Neural progenitor cell (in vitro differentiated cells): ENCODE measurements at regions not wholly inside any gene's neighbourhood (a gene's known extent, or its start where the extent isn't known, plus 50 kb on each side); places are given as distances from the start of the nearest gene placed in this dataset.

Experiments used
- DNase-seq: peaks from one replicate; pipeline ENCODE4 v3.0.0-alpha.2; 2016; ENCODE audit warnings: low spot score
- H2AFZ ChIP-seq: fragments of 200-600 bp; sonication (generic); replicated peaks from 2 replicates; pipeline ENCODE4 v1.6.1; 2016; ENCODE audit warnings: antibody characterized with exemption
- H3F3A ChIP-seq: fragments of 200-600 bp; sonication (generic); 2 replicates; pipeline ENCODE4 v1.6.1; 2016; ENCODE audit warnings: antibody characterized with exemption, low read depth
- H3K27ac ChIP-seq: fragments of 200-600 bp; sonication (generic); 2 replicates; pipeline ENCODE4 v1.5.1; 2016; ENCODE audit warnings: mild to moderate bottlenecking
- H3K27me3 ChIP-seq: fragments of 200-600 bp; sonication (generic); 2 replicates; pipeline ENCODE4 v1.6.1; 2016; ENCODE audit warnings: mild to moderate bottlenecking, moderate library complexity
- H3K36me3 ChIP-seq: fragments of 200-600 bp; sonication (generic); 2 replicates; pipeline ENCODE4 v1.5.1; 2016
- H3K4me1 ChIP-seq: fragments of 200-600 bp; sonication (generic); 2 replicates; pipeline ENCODE4 v1.6.1; 2016; ENCODE audit warnings: mixed run types
- H3K4me2 ChIP-seq: fragments of 200-600 bp; sonication (generic); 2 replicates; pipeline ENCODE4 v1.6.1; 2016
- H3K4me3 ChIP-seq: fragments of 200-600 bp; sonication (generic); 2 replicates; pipeline ENCODE4 v1.5.1; 2016
- H3K79me2 ChIP-seq: fragments of 200-600 bp; sonication (generic); 2 replicates; pipeline ENCODE4 v1.6.1; 2016; ENCODE audit warnings: low read depth
- H3K9ac ChIP-seq: fragments of 200-600 bp; sonication (generic); 2 replicates; pipeline ENCODE4 v1.6.1; 2016
- H3K9me3 ChIP-seq: fragments of 200-600 bp; sonication (generic); 2 replicates; pipeline ENCODE4 v1.5.1; 2016; ENCODE audit warnings: low read depth
- H4K20me1 ChIP-seq: fragments of 200-600 bp; sonication (generic); 2 replicates; pipeline ENCODE4 v1.6.1; 2016; ENCODE audit warnings: low read depth
- H3K27ac Mint-ChIP-seq: 3 replicates; pipeline ENCODE4 v1.8.0; 2021; ENCODE audit warnings: mixed read lengths
- H3K27me3 Mint-ChIP-seq: 2 replicates; pipeline ENCODE4 v1.8.0; 2022; ENCODE audit warnings: low read depth, mild to moderate bottlenecking, inconsistent platforms, moderate library complexity, mixed read lengths; ENCODE audit not compliant: insufficient read depth
- H3K36me3 Mint-ChIP-seq: 3 replicates; pipeline ENCODE4 v1.8.0; 2021; ENCODE audit warnings: mixed read lengths
- H3K4me1 Mint-ChIP-seq: 3 replicates; pipeline ENCODE4 v1.8.0; 2021; ENCODE audit warnings: mixed read lengths
- H3K4me3 Mint-ChIP-seq: 3 replicates; pipeline ENCODE4 v1.8.0; 2021; ENCODE audit warnings: mild to moderate bottlenecking, moderate library complexity, mixed read lengths
- H3K9me3 Mint-ChIP-seq: 3 replicates; pipeline ENCODE4 v1.8.0; 2020; ENCODE audit warnings: mixed read lengths
- CTCF ChIP-seq: fragments of 200-600 bp; sonication (generic); IDR thresholded peaks from 2 replicates; pipeline ENCODE4 v1.5.1; 2017; ENCODE audit warnings: antibody characterized with exemption, mild to moderate bottlenecking
- EZH2 ChIP-seq: fragments of 200-600 bp; sonication (generic); IDR thresholded peaks from 2 replicates; pipeline ENCODE4 v1.6.1; 2017; ENCODE audit warnings: antibody characterized with exemption, mild to moderate bottlenecking, moderate library complexity
- EZH2phosphoT487 ChIP-seq: fragments of 200-600 bp; sonication (generic); IDR thresholded peaks from 2 replicates; pipeline ENCODE4 v1.6.1; 2017; ENCODE audit warnings: antibody characterized with exemption

DNA sequence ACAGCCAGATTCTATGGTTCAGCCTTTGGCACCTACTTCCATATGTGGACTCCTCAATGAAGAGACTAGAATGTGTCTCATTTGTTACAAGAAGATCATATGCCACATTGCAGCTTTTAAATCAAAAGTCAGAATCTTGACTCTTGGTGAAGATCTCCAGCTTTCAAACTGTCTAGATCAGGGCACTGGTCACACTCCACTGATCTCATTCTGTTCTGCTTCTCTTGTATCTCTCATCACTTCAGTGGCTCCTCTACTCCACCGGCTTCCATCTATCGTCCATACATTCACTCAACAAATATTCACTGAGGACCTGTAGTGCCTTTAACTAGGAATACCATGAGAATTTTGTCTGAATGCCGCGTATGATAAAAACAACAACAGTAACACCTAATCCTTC lies 203.3 kb upstream of the LPP start:
- no peaks in the 10 kb centered on the region for H3K79me2 ChIP-seq

DNA sequence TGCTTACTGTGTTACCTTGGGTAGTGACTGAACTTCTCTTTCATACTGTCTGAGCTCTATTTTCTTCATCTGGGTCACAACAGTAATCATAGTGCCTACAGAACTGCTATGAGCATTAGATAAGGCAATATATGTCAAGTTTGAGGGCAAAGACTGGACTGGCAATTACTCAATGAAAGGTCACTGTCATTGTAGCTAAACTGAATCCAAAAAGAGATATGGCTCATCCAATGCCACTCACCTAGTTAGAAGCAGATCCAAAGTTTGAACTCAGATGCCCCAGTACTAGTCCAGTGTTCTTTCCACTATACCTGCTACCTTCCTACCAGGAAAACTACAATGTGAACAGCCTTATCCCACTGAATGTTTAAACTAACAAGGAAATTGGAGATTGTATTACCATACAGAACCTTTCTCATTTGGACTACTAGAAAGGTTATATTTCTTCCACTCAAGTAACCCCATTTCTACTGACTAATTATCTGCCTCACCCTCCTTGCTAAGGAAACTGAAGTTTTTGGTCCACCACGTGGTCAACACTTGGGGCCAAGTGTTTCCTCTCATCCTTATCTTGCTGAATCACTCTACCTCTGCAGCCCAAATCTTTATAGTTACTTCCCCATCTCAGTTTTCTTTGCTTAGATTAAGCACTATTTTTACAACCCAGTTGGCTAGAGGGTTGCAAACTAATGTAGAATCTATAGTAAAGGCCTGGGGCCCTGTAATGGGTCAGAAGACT lies 202.3 kb upstream of the LPP start:
- no peak overlapping the region for H3K4me2 ChIP-seq
- TF ChIP-seq EZH2phosphoT487, result no peak
- no peak for TF ChIP-seq CTCF
- no peak for TF ChIP-seq EZH2
- H3K4me3 ChIP-seq, result no peak overlapping the region
- DNase-seq, result no peak
- Mint-ChIP-seq H3K27ac (no peak overlapping the region), H3K4me1 (no peaks in the 10 kb centered on the region), H3K36me3 (no peaks in the 10 kb centered on the region), H3K27me3 (peaks cover 4% of the 10 kb centered on the region), H3K9me3 (no peaks in the 10 kb centered on the region), H3K4me3 (no peak overlapping the region)
- H3K79me2 ChIP-seq, result no peaks in the 10 kb centered on the region
- H3K9ac ChIP-seq, result no peak overlapping the region
- no peaks in the 10 kb centered on the region for H3K9me3 ChIP-seq
- no peak overlapping the region for H2AFZ ChIP-seq
- H3K27me3 ChIP-seq, result no peaks in the 10 kb centered on the region
- no peaks in the 10 kb centered on the region for H3K4me1 ChIP-seq
- no peaks in the 10 kb centered on the region for H3F3A ChIP-seq
- no peak overlapping the region for H3K27ac ChIP-seq
- no peaks in the 10 kb centered on the region for H4K20me1 ChIP-seq
- H3K36me3 ChIP-seq, result no peaks in the 10 kb centered on the region

More for the DNA sequence above, 203.3 kb upstream of the LPP start:
- no peak overlapping the region for H3K4me2 ChIP-seq
- TF ChIP-seq EZH2, result no peak
- TF ChIP-seq EZH2phosphoT487, result no peak
- TF ChIP-seq CTCF, result no peak
- H3K4me3 ChIP-seq, result no peak overlapping the region
- DNase-seq, result no peak
- no peaks in the 10 kb centered on the region for H3F3A ChIP-seq
- no peaks in the 10 kb centered on the region for H3K4me1 Mint-ChIP-seq
- peaks cover 6% of the 10 kb centered on the region for H3K27me3 Mint-ChIP-seq
- H2AFZ ChIP-seq, result no peak overlapping the region
- H3K9me3 ChIP-seq, result no peaks in the 10 kb centered on the region
- no peaks in the 10 kb centered on the region for H3K27me3 ChIP-seq
- H3K9ac ChIP-seq, result no peak overlapping the region
- H4K20me1 ChIP-seq, result no peaks in the 10 kb centered on the region
- H3K4me1 ChIP-seq, result no peaks in the 10 kb centered on the region
- H3K4me3 Mint-ChIP-seq, result no peak overlapping the region
- no peaks in the 10 kb centered on the region for H3K36me3 Mint-ChIP-seq
- no peaks in the 10 kb centered on the region for H3K9me3 Mint-ChIP-seq
- no peaks in the 10 kb centered on the region for H3K36me3 ChIP-seq
- no peak overlapping the region for H3K27ac ChIP-seq
- no peak overlapping the region for H3K27ac Mint-ChIP-seq

DNA sequence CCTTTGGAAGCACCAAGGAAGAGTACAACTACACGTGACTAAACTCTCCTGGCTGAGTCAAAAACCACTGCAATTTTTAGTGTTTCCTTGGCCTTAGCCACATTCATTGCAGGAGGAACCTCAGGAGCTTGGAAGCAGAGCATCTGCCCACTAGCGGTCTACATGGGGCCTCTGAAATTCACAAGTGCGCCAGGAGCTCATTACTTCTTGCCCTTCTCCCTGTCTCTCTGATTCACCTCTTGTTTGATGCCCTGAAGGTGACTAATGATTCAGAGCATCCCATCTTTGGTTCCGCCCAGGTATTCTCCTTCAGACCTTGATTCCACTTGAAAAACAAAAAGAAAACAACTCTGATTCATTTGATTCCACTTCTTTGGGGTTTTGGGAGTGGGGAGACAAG lies 201.1 kb upstream of the LPP start:
- H3K4me1 Mint-ChIP-seq, result no peaks in the 10 kb centered on the region
- H3K36me3 ChIP-seq, result no peaks in the 10 kb centered on the region
- no peaks in the 10 kb centered on the region for H3K36me3 Mint-ChIP-seq
- H3K9ac ChIP-seq, result no peak overlapping the region
- no peak overlapping the region for H3K4me3 ChIP-seq
- no peaks in the 10 kb centered on the region for H3F3A ChIP-seq
- H3K4me2 ChIP-seq, result no peak overlapping the region
- no peaks in the 10 kb centered on the region for H3K9me3 Mint-ChIP-seq
- TF ChIP-seq CTCF (no peak), EZH2 (no peak), EZH2phosphoT487 (no peak)
- no peaks in the 10 kb centered on the region for H3K27me3 ChIP-seq
- H3K27ac Mint-ChIP-seq, result no peak overlapping the region
- no peak overlapping the region for H3K27ac ChIP-seq
- H3K9me3 ChIP-seq, result no peaks in the 10 kb centered on the region
- H4K20me1 ChIP-seq, result no peaks in the 10 kb centered on the region
- no peaks in the 10 kb centered on the region for H3K79me2 ChIP-seq
- H2AFZ ChIP-seq, result no peak overlapping the region
- H3K4me3 Mint-ChIP-seq, result no peak overlapping the region
- H3K4me1 ChIP-seq, result no peaks in the 10 kb centered on the region
- H3K27me3 Mint-ChIP-seq, result peaks cover 4% of the 10 kb centered on the region
- DNase-seq, result no peak
